ENCODE measurements at regions not wholly inside any gene's neighbourhood (a gene's known extent, or its start where the extent isn't known, plus 50 kb on each side); places are given as distances from the start of the nearest gene placed in this dataset.

DNA sequence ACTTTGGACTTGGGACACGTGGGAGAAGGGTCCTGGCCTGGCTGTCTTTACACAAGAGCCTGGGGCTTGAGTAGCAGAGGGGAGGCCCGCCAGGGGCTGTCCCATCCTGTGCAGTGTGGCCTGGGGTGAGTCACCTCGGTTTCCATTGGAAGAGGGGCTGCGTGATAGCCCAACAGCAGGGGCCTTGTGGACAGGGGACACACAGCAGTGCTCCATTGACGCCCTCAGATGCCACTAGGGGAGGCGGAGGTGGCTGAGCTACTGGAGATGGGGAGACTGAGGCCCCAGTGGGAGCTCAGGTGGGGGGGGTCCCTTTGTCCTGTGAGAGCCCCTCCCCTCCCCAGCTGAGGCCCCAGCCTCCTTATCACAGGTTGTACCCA is 50.0 kb upstream of the RNU6ATAC start:
- no peak for DNase-seq (ENCODE audit: low spot score)

DNA sequence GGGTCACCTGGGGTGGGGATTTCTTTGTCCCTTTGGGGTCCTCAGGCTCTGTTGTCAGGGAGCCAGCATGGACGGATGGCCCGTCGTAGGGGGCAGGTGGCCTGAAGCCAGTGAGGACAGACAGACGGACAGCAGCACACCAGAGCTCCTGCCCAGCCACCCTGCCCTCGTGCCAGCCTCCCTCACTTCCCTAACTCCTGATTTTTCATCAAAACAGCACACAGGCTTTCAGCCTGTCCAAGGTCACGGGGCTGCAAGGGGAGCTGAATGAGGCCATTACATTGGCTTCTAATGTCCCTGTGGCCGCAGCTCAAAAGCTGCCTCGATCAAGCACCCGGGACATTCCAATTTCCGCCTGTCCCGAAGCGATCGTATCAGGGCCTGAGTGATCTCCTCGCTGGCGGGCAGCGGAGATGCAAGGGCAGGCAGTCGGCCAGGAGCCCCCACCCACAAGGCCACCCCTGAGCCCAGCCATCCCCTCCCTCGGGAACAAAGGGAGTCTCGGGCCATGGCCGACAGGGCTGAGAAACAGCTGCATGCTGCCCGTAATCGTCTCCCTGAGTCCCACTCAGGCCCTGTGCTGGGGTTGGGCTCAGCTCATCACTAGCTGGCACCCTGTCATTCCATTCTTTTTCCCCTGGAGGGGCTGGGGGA is 50.5 kb upstream of the RNU6ATAC start:
- DNase-seq (ENCODE audit: low spot score): no peak

DNA sequence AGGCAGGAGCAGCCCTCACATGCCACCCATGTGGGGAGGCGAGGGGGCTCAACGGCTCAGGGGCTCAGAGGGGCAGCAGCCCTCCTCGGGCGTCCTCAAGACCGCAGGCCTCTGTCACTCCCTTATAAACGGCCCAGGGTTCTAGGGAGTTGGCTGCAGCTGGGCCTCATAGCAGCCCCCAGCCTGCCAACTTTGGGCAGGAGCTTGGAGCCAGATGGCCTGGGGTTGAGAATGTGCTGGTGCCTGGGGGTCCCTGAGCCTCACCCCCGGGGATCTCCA is 51.0 kb upstream of the RNU6ATAC start:
- no peak for DNase-seq (ENCODE audit: low spot score)

DNA sequence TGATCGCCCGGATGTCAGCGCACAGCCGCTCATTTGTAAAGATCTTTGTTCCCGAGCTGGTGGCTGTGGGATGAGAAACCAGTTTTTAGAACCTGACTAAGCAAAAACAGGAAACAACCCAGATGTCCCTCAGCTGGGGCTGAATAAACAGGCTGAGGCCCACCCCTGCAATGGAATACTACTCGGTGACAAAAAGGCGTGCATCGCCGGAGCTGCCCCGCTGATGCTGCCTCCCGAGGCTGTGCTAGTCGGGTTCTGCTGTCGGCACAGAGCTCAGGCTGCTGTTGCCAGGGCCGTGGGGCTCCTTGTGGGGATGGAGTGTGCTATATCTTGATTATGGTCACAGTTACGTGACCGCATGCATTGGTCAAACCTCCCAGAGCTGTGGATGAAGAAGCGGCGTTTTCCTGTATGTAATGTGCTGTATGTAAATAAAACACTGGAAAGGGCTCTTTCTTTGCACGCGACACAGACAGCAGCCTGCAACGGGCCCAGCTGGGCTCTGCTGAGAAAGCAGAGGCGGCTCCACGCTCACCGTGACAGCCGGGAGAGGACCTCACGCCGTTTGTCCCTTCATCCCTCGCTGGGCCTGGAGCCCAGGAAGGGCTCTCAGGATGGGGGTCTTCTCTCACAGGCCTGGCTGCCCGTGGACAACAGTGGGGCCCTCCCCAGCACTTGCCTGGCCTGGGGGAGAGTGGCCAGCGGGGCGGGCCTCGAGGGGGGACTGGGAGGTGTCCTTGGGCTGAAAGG is 51.5 kb upstream of the RNU6ATAC start:
- DNase-seq (ENCODE audit: low spot score): no peak

DNA sequence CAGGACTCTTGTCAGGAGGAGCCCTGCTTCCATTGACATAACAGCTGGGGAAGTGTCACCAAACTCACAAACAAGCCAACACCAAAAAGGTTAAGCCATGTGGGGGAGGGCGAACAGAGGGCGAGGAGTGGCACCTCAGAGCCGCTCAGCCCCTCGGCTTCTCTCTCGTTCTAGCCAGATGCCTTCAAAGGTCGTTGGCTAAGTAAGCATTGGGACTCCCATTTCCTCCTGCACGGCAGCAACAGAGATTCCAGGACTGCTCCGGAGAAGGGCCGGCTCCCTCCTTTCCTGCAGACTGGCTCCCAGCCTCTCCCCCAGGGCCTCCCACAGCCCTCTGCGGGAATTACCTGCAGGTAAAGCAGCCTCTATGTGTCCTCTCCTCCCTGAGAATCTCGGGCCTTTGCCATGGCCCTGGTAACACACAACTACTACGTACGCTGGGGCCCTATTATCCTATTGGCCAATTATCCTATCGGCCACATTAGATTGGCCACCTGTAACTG is 52.1 kb upstream of the RNU6ATAC start:
- DNase-seq (ENCODE audit: low spot score): no peak

DNA sequence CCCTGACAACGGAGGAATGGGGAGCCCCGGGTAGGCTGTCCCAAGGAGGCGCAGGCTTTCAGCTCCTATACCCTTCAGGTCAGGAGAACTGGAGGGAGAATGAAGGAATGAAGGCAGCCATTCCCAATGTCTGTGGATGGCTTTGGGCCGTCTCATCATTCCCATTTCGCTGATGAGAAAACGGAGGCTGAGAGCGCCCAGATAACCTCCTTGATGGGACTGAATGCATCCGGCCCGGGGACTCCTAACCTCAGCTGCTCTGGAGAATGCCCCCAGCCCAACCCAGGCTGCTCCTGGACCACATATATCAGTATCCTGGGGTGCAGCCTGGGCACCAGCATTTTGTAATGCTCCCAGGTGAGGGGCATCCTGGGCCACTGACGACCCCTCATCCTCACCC is 52.6 kb upstream of the RNU6ATAC start:
- no peak for DNase-seq (ENCODE audit: low spot score)

DNA sequence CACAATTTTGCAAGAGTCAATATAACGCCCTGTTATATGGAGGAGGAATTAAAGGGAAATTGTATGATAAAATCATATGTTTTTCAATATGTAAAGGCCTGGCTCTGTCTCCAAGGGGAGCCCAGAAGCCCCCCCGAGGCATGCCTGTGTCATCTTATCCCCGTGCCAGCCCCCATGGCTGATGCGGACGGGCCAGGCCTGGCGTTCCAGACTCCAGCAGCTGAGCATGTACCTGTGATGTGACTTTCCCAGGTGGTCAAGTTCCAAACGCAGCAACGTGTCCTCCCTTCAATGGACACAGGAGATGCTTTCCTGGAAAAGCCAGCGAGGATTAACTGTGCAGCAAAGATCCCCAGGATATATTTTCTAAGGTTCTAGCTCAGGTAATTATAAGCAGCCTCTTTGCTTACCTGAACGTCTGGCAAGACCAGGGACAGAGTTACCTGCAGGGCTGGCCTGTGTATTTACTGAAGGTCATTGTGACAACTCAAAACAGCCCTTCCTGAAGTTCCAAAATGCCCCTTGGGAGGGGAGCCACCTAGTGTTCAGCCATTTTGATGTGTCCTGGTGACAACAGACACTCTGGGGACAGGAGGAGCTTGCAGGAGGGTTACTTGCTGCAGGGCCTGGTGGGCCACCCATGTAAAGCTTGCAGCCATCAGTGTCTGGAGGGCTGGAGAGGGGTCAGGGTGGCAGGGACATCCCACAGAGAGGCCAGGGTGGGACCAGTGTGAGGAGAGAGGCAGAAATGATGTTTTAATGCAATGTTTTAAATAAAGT is 53.3 kb upstream of the RNU6ATAC start:
- peak; percentile 9 for DNase-seq (ENCODE audit: low spot score)

DNA sequence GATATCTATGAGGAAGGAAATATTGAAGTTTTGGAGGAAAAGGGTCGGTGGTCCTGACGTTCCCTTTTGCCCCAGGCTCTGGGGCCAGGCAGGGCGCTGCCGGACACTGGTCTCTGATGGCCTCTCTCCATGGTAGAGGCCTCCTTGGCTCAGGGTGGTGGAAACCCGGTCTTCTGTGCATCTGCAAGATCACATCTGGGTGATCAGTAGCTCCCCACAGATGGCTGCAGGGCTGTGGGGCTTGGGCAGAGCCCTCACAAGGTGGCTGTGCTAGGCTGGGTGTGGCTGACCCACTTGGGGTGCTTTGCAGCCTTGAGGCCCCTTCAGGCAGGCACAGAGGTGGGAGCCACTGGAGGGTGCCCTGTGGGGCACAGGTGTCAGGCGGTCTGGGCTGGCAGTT is 53.9 kb upstream of the RNU6ATAC start:
- no peak for DNase-seq (ENCODE audit: low spot score)

DNA sequence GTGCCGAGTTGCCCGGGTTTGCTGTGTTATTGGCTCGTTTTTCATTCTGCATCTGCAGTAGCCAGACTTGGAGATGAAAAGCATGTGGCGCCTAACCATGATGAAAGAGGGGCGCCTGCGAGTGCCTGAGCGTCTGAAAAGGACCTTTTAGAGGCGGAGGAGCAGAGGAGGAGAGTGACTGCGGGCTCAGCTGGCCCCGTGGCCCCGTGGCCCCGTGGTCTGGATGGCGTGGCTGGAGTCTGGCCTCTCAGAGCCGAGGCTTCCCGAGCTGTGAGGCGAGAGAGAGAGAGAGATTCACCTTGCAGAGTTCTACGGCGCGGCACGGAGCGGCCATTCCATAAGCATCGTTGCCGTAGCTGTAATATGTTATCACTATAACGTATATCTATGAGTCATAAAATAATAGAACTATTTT is 55.3 kb upstream of the RNU6ATAC start:
- DNase-seq (ENCODE audit: low spot score): no peak

DNA sequence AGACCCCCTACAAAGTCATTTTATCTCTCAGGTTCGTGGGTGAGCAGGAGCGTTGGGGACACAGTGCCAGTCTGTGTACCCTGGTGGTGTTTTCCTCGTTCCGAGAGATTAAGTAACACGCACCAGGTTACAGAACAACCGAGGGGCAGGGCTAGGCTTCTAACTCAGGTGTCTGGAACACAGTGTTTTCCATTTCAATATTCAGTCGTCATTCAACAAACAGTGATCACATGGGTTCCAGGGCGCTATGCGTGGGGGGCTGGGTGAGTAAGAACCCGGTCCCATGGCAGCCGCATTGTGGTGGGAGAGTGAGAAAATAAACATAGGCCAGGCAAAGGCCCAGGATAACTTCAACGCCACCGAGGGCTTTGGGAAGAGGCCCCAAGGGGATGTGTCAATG is 55.9 kb upstream of the RNU6ATAC start:
- DNase-seq (ENCODE audit: low spot score): no peak

DNA sequence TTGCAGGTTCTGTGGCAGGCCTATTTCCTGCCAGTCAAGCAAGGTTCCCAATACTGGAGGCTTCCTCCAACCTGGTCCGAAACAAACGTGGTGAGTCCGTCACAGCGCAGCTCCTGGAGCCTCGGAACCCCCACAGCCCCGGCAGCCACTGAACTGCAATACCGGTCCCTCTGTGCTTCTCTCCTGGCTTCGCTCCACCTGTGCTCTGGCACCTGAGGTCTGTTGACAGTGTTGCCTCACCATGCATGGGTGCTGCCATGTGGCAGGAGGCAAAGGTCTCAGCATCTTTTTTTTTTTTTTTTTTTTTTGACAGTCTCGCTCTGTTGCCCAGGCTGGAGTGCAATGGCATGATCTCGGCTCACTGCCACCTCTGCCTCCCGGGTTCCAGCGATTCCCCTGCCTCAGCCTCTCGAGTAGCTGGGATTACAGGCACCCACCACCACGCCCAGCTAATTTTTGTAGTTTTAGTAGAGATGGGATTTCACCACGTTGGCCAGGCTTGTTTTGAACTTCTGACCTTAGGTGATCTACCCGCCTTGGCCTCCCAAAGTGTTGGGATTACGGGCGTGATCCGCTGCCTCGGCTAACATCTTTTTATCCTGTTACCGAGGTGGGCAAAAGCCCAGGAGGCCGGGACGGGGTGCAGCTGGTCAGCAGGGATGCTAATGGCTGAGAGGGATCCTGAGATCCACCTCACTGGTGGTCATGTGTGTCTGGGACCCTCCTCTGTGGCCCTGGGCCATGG is 57.1 kb upstream of the RNU6ATAC start:
- no peak for DNase-seq (ENCODE audit: low spot score)

DNA sequence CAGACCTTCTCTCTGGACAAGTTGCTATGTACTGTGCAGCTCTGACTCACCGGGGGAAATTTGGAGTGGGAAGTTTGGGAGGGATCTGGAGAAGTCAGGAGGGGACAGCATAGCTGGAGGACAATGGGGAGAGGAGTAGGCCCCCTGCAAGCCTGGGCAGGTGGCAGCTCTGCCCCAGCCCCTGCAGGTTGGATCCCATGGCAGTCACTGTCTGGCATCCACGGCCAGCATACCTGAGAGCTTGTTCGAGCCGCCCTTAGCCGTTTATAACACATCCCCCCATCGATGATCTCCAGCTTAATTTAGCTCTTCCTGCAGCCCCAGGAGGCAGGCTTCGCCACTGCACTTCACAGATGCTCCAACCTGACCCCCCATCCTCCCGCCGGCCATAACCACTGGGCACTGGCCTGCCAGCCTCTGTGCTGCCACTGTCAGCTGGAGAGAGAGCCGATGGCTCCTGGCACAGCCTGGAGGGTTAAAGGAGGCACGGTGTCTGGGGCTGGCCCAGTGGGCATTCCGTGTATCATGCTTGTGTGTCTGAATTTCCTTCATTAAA is 57.7 kb upstream of the RNU6ATAC start:
- no peak for DNase-seq (ENCODE audit: low spot score)

DNA sequence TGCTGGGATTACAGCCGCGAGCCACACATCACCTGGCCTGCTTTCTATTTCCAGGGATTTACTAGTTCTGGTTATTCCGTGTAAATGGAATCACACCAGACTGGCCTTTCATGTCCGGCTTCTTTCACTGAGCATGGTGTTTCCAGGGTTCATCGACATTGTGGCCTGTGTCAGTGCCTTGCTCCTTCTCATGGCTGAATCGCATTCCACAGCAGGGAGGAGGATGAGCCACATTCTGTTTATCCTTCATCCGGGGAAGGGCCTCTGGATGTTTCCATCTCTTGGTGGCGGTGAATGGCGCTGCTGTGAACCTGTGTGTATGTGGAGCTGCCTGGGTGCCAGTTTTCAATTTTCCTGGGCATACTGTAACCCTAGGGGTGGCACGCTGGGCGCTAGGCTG is 58.7 kb upstream of the RNU6ATAC start:
- no peak for DNase-seq (ENCODE audit: low spot score)

DNA sequence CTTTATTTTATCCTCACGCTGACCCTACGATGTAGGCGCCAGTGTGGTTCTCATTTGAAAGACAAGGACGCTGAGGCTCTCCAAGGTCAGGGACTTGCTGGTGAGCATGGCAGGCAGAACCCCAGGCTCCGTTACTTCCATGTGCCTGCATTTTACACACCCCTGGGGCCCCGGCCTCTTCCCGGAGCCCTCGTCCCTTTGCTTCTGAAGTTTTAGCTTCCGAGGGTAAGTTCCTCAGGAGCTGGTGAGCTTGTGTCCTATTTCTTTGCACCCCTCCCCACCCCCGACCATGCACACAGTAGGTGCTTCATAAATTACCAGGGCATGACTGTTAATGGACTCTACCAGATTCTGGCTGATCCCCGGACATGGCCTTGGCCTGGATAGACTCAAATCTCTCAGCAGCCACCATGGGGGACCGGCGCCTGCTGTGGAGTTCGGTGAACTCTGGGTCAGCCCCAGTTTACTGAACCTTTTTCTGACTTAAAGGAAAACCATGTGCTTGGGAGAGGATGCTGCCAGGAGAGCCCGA is 59.3 kb upstream of the RNU6ATAC start:
- no peak for DNase-seq (ENCODE audit: low spot score)

DNA sequence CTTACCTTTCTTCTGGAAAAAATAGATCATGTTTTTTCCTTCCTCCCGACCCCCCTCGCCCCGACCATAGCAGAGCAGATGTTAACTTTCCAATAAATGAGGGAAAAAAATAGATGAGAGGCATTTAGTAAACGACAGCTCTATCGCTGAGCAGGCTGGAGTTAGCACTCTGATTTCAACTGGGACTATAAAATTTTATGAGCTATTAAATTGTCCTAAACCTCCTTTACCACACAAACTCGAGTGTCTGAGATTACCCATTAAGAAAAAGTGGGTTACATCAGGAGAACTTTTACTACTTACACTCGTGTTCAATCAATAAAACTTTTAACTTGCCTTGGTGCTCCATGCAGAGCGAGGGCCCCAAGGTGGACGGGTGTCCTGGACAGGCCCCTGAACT is 59.8 kb upstream of the RNU6ATAC start:
- no peak for DNase-seq (ENCODE audit: low spot score)

DNA sequence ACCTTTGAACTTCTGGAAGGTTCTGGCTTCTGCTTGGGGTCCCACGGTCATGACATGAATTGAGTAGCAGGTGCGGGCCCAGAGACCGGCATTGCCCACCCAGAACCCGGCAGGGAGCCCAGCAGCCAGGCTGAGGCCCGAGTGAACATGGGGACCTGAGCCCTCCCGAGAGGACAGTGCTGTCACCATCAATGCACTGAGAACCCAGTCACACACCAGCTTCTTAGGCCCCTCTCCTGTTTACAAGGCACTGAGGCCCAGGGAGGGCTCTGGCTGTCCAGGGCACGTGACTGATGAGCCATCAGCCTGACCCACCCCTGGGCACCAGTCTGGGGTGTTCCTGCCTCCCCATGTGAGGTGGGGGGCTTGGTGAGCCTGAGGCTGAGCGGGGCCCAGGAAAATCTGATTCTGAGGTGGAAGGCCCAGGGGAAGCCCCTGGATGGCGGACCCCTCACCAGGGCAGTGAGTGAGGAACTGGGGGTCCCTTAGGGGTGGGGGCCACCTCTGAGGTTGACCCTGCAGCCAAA is 60.3 kb upstream of the RNU6ATAC start:
- DNase-seq (ENCODE audit: low spot score): no peak

DNA sequence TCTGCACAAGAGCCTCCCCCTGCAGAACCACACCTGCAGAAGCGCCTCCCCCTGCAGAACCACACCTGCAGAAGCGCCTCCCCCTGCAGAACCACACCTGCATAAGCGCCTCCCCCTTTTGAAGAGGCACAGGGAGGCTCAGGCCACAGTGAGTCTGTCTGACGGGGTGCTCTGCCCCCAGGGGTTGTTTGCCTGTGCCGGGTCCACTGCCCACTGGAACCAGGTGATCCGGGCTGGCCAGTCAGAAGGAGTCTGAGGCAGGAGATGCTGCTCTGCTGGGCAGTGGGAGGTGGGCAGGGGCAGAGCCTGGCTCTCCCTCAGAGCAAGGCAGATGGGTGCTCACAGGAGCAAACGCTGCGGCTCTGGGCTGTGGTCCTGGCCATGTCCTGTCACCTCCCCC is 60.8 kb upstream of the RNU6ATAC start:
- no peak for DNase-seq (ENCODE audit: low spot score)

DNA sequence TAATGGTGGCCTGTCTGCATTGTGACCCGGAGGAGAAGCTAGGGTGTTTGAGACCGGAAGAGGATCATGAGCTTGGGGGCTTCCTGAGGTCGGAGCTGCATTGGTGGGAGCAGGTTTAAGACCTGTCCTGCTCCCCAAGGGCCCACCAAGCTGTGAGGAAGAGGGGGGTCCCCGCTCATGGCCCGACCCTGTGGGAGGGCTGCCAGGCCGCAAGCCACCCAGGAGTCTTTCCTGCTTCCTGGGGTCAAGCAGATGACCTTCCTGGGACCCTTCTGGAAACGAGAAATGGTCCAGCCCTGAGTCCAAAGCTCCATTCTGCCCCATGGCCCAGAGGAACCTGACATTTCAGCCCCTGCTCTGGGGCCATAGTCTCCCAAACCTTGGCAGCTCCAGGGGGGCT is 61.5 kb upstream of the RNU6ATAC start:
- no peak for DNase-seq (ENCODE audit: low spot score)

DNA sequence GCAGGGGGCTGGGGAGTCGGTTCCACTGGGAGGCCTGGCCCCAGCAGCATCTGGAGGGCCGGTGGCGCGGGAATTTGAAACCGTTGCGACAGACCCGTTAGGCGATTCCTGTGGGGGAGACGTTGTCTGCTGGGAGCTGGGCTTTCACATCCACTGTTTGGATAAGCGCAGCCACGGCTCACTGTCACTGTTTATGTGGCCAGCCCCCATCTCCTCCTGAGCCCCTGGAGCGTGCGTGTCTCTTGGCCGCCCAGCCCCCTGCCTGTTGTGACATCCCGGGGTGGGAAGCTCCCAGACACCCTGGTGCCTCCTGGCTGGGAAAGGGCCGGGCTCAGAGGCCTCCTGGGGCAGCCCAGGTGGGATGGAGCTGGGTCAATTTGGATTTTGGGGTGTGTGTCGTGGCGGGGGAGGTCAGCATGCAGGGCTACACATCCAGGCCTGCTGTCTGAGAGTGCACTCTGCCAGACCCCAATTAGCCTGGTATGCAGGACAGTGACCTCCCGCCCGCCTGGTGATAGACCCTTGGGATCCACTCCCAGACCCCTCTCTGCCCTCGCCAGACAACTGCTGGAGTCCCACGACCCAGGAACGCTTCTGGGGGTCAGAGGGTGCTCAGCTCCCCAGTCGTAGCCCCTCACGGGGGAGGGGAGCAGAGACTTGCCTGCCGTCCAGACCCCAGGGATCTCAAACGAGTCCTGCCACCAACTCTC is 62.0 kb upstream of the RNU6ATAC start:
- DNase-seq (ENCODE audit: low spot score): no peak

DNA sequence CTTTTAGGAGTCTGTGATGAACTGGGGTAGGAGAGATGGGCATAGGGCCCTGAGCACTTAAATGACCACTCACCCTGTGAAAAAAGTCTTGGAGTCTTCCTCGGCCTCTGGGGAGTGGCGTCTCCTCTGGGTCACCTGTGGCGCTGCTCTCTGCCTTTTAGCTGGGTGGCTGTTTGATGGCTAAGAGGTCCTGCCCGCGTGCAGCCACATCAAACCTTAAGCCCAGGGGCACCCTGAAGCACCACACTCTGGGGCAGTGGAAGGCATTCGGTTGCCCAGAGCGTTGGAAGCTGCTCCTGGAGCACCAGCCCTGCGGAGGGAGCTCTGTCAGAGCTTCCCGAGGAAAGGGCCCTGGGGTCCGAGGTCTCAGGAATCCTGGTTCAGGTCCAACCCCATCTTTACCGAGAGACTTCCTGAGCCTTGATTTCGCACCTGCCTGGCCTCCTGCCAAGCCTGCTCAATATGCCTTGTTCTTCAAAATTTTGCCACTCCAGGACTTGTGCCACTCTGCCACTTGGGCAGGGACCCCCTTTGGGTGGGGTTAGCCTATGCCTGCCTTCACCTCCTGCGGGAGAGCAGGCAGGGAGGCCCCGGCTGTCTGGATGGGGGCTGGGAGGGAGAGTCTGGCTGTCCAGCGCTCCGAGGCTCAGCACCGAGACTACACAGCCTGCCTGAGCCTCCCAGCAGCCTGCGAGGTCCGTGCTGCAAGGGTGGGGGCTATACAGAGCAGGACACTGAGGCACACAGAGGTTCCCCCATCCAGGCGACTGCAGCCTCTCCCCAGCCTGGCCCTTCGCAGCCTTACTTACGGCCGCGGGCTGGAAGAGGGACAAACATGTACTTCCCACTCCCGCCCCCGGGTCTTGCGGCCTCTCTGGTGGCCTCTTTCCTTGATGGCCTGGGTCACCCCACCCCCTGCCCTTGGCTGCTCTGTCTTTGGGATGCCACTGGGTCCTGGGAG is 63.4 kb upstream of the RNU6ATAC start:
- DNase-seq (ENCODE audit: low spot score): no peak
